T47D (cell line): ENCODE measurements at regions not wholly inside any gene's neighbourhood (a gene's known extent, or its start where the extent isn't known, plus 50 kb on each side); places are given as distances from the start of the nearest gene placed in this dataset.
"Not testable (repeated sequence)": the region's sequence is repeated elsewhere in the genome, so short reads cannot be mapped to it uniquely, and the experiment has no call there.

Experiments used
- DNase-seq, 2 experiments: peaks; one replicate each; pipeline versions ENCODE4 v3.0.0 to v3.0.0-alpha.2; 2011 to 2012; ENCODE audit warnings: low read depth in 1 of 2, low spot score in 1 of 2
- JUND ChIP-seq: IDR thresholded peaks from 2 replicates; pipeline ENCODE4 v1.6.1; 2012; ENCODE audit warnings: low read depth
- in situ Hi-C: cut with HindIII; loops from 2 replicates; pipeline ENCODE4 v1.10.0; 2016; ENCODE audit warnings: low sequenced_read_pairs, low pct_unique_long_range_greater_than_20kb

DNA sequence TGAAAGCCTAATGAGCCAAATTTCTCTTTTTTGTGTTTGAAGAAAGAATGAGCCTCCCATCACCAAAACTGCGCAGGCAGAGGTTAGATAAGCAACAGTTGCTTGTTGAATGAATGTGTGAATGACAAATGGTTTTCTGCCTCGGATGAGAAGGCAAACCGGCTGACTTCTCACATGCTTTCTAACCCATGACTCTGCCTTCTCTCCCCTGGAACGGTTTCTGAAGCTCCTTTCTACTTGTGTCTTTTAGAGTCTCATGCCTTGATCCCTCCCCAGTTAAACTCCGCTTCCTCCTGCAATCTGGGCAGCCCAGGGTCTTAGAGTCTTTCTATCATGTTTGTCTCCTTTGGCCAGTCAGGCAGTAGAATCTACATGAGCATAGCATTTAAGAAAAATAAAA, 342.1 kb upstream of the NCAM1 start:
- in situ Hi-C loops, result no loop called here
- DNase-seq, result no peak
- TF ChIP-seq JUND, result no peak

DNA sequence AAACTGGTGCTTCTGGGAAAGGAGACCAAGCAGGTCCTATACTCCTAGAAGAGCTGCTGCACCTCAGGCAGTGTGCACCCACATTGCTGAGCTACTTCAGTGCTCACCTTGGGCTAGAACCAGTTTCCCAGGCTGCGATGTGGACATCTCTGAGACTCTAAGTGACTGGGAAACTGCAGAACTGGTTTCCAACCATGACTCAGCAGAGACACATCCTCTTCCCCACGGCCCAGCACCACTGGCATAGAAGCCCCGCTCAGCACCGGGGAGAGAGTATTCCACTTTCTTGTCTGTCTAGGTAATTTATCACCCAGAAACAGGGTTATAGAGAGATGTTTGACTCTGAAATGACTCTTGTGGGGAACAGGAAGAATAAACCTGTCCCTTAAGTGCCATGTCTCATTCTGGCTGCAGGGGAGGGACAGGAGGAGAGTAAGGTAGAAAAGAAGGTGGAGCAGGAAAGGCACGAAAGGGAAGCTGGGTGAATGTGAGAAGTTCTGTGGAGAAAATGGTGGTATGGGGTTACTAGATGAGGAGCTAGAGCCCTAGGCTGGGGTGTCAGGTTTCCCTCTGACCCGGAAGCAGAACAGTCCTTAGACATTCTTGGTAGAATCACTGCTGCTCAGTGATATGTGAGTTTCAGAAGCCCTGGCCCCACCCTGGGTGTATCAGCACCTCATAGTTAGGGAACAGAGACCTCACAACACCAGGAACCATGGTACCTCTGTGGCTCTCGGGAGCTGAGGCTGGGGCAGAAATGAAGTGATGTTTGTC, 340.4 kb upstream of the NCAM1 start:
- TF ChIP-seq JUND, result no peak
- in situ Hi-C loops, result no loop called here
- peak in 1 of 2 experiments; percentile 23 for DNase-seq

DNA sequence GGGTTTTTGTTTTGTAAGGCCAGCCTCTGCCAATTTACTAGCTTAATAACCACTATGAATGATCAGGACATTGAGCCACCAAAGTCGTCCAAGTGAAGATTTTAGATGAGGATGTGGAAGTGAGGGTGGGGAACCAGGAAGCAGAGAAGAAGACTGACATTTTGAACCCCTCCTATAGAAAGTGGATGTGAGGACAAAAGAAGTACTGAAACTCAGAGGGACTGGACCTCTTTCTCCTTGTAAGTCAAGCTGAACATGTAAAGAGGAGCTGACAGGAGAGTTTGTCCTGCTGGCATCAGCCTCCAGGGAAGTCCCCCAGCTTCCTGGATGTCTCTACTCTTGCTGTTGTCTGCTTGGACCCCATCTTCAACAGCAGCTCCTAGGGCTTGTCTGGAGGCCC, 338.2 kb upstream of the NCAM1 start:
- no peak for TF ChIP-seq JUND
- in situ Hi-C loops, result no loop called here
- DNase-seq, result no peak

DNA sequence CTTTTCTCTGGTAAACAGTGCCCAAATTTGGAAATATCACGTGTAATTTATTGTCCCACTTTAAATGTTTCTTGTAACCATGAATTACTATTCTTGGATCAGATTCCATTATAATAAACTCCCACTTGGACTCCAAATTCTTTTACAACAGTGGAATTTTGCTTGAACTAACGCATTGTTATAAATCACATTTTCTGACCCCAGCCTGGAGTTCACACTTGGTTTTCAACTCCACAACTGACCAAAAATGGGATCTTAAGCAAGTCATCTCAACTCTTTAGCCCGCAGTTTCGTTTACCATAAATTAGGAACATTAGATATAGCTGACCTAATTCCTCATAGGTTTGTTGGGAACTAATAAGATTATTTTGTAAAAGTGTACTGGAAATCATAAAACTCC, 336.8 kb upstream of the NCAM1 start:
- DNase-seq, result no peak
- in situ Hi-C loops, result no loop called here
- no peak for TF ChIP-seq JUND

DNA sequence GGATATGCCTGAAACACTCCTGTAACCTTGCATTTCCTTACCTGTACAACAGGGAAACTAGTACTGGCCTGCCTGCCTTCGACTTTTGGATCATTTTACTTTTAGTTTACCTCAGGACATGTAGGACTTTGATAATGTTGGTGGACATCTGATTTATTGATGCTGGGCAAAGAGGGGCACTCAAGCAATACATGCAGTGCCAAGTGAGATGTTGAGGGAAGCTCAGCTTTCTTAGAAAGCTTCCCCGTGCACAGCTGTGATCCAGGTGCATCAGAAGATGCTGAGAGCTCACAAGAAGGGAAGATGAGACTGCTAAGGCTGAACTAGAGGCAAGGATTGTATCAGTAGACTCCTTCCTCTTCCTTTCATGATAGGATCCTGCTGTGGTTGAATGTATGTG, 336.2 kb upstream of the NCAM1 start:
- in situ Hi-C loops, result not testable (repeated sequence)

DNA sequence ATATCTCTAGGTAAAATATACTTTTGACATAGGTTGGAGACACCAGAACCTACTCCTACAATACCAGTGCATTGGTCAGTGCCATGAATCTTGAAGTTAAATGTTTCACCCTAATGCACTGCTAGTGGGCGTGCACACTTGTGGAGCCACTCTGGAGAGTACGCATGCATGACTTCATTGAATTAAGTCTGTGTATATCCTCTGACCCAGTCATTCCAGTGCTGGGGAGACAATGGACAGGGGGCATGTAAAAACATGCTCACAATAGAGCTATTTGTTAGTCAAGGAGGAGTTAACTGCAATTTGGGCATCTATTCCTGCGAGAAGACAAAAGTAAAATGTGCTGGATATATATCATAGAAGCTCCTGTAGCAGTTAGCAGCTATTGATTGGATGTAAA, 335.4 kb upstream of the NCAM1 start:
- DNase-seq, result no peak
- TF ChIP-seq JUND, result no peak
- in situ Hi-C loops, result no loop called here

More for the DNA sequence above, 336.2 kb upstream of the NCAM1 start:
- not testable (repeated sequence) for DNase-seq

DNA sequence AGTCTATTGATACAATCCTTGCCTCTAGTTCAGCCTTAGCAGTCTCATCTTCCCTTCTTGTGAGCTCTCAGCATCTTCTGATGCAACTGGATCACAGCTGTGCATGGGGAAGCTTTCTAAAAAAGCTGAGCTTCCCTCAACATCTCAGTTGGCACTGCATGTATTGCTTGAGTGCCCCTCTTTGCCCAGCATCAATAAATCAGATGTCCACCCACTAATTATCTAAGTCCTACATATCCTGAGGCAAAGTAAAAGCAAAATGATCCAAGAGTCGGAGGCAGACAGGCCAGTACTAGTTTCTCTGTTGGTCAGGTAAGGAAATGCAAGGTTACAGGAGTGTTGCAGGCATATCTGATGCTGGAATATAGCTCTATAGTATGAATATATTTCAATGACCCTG, 334.5 kb upstream of the NCAM1 start:
- DNase-seq, result no peak
- in situ Hi-C loops, result no loop called here
- no peak for TF ChIP-seq JUND

DNA sequence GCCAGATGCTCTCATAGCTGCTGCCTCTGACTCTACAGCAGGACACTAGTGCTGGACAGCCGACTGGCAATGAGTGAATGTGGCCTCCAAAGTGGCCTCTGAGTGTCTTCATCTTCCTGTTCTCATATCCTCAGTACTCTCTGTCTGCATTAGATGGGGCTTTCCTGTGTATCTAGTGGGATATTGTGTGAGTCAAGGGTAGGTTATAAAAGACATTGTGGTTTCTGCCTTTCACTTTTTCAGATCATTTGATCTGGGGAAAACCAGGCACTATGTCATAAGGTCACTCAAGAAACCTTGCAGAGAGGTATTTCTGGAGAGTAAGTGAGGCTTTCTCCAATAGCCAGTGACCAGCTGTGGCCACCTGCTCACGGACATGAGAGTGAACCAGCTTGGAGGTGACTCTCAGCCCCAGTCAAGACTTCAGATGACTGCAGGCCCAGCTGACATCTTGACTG, 333.6 kb upstream of the NCAM1 start:
- no peak for DNase-seq
- in situ Hi-C loops, result no loop called here
- TF ChIP-seq JUND, result no peak

DNA sequence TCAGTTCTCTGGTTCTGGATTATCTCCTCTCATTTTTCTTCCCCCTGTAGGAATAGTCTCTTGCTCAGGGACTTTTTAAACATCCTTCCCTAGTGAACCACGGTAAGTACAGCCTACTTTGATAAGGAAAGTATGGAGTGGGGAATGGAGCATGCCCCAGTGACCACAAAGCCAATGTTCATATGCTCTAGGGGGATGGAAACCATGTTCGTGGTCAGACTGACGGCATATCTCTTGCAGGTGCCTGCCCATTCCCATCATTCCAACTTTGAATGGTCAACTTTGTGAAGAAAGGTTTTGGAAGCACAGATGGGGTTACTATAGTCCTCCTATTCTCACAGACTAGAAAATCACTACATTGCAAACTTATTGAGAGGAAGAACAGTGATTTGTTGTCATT, 332.5 kb upstream of the NCAM1 start:
- no peak for TF ChIP-seq JUND
- DNase-seq, result no peak
- in situ Hi-C loops, result no loop called here

DNA sequence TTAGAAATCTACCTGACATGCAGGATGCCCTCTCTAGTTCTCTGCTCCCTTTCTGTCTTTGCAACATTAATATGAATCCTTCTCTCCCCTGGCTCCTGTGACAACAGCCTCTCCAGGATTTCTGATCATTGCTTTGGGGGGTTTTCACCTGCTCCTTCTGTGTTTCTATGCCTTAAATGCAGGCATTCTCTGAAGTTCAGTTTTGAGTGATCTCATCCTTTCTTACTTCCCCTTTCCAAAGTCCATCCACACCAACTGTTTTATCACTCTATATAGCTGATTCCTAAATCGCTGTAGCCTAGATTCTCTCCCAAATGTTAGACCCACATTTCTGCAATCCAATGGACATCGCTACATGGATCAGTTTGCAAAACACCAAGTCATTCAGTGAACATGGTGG, 330.7 kb upstream of the NCAM1 start:
- in situ Hi-C loops, result no loop called here
- TF ChIP-seq JUND, result no peak
- DNase-seq, result no peak

DNA sequence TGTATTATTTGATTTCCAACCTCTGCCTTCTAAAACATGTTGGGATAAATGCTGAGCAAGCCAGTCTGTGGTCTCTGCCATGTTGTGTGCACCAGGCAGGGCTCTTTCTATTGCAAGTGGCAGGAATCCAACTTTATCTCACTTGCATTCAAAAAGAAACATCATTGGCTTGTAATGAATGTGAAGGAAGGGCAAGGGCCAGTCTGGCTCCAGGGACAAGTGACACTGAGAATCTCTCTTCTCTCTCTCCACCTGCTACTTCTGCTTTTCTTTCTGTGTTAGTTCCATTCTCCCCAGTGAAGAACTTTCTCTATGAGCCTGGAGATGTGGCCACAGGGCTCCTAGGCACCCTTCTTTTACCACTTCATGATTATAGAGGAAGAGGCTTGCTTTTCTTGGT, 329.9 kb upstream of the NCAM1 start:
- TF ChIP-seq JUND, result no peak
- in situ Hi-C loops, result no loop called here
- DNase-seq, result no peak

DNA sequence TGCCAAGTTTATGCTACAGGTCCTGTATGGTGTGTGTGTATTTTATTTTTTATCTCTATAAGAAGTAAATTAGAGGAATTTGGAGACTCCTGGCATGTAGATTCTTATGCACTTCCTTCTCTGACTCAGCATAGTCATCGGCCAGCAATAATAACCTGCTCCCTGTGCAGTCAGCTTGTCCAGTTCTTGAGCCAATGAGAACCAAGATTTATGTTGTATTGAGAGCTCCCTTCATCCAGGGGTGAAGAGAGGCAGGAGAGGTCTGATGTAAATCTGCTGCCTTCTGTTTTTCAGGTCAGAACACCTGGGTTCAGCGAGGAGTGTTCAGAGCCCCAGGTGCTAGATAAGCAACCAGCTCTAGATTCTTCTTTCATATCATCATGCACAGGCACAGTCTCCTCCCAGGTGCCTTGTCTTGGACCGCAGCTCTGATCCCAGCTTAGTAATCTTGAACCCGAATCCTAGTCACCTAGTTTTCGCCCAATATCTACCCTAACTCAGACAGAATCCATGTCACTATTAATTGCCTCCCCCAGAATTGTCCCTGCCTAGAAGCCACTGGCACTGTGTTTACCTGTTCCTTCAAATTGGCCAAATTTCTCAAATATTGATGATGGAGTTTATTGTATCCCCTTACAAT, 328.2 kb upstream of the NCAM1 start:
- in situ Hi-C loops, result no loop called here
- no peak for TF ChIP-seq JUND
- DNase-seq, result no peak

DNA sequence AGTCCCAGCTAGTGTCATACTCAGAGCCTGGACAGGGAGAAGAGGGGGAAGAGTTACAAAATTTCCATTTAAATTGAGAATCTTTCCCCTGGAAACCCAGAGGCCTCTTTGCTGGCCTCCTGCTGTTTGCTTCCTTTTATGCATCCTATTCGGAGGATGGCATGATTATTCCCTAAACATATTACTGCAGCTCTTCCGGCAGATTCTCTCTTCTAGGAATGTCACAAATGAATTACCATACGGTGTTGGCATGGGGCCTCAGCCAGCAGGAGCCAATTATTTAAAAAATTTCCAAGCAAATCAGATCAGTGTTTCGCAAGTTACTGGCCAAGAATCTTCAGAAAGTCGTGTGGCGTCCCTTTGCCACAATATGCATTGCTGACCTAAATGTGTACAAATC, 326.7 kb upstream of the NCAM1 start:
- no peak for DNase-seq
- in situ Hi-C loops, result no loop called here
- TF ChIP-seq JUND, result no peak
